ENCODE measurements at regions not wholly inside any gene's neighbourhood (a gene's known extent, or its start where the extent isn't known, plus 50 kb on each side); places are given as distances from the start of the nearest gene placed in this dataset.
"Not testable (repeated sequence)": the region's sequence is repeated elsewhere in the genome, so short reads cannot be mapped to it uniquely, and the experiment has no call there.

DNA sequence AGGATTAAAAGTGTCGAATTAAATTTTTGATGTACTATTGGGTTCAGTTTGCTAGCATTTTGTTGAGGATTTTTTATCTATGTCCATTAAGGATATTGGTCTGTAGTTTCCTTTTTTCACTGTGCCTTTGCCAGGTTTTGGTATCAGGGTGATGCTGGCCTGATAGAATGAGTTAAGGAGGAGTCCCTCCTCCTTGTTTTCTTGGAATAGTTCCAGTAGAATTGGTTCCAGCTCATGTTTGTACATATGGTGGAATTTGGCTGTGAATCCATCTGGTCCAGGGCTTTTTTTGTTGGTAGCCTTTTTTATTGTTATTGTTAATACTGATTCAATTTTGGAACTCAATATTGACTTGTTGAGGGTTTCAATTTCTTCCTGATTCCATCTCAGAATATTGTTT lies 141.8 kb downstream of the SIM1 start:
- no peak for DNase-seq (ENCODE audit: low read depth)

DNA sequence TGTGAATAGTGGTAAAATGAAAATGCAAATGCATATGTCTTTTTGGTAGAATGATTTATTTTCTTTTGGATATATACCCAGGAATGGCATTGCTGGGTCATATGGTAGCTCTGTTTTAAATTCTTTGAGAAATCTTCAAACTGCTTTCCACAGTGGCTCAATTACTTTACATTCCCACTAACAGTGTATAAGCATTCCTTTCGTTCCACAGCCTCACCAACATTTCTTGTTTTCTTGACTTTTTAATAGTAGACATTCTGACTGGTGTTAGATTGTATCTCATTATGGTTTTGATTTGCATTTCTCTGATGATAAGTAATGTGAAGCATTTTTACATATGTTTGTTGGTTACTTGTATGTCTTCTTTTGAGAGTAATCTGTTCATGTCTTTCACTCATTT lies 144.0 kb downstream of the SIM1 start:
- DNase-seq (ENCODE audit: low read depth) = no peak

- no peak for DNase-seq (ENCODE audit: low read depth)
These were observed 147.7 kb downstream of the SIM1 start for GRCh38 chr6:100317031-100317430.

- DNase-seq (ENCODE audit: low read depth) = no peak
These were observed 150.5 kb downstream of the SIM1 start for GRCh38 chr6:100314186-100314585.

DNA sequence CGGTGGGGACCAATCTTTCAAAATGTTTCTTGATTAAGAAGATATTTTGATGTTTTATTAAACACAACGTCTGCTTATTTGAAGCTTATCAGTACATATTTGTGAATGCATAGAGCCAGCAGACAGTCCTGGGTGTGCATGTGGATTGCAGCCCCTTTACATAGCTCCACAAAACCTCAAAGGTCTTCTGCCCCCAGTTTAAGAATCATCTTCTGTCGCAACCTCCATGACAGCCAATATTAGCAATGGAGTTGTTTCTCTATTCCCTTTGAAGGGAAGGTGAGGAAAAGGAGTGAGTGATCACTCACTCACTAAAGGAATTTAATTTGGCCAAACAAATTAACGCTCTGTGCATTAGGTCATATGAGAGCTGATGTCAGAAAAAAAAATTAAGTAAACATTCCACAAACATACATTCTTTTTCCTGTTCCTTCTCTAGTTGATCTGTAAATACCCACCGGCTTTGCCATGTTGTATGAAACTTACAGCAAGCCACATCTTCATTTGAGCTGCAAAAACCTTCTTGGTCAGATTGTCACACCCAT lies 152.9 kb downstream of the SIM1 start:
- DNase-seq (ENCODE audit: low read depth) = no peak

DNA sequence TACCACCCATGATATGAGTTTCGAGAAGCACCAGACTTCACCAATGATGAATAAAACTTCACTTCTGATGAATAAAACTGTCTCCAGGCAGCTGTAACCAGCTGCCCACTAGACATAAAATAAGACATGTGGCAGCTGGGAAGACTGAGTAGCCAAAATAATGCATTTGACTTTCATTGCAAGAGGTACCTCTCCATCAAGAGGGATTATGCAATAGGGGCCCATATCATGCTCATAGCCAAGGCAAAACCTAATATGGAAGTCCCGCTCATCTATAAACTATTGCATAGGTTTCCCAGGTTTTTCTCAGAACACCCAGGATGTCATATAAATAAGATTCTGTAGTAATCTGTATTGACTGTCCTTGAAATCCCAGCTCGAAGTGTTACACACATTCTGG lies 155.5 kb downstream of the SIM1 start:
- DNase-seq (ENCODE audit: low read depth) = no peak

GRCh38 chr6:100307561-100307960 lies 157.2 kb downstream of the SIM1 start:
- DNase-seq (ENCODE audit: low read depth) = no peak

DNA sequence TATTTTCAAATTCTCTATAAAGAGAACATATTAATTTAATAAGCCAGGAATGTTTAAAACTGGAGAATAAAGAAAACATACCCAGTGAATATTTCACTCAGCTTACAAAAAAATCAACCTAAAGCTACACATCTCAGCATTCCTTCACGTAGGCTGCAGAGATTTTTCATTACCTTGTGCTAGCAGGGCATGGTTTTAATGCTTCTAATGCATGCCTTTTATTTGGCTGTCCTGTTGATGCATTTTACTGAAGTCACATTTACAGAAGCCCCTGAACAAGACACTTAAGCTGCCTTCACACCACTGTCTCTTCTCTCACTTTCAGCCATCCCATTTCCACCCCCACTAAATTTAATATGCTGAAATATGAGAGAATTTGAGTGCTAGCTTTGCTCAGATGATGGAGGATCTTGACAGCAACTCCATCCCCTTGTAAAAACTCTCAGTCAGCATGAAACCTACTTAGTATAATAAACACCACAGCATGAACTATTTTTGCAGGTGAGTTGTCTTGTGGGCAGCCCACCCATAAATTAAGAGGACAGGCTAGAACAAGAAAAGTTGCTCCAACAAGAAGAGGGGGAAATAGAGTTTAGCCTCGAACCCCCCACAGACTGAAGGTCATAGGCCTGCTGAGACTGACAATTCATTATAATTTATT lies 159.4 kb downstream of the SIM1 start:
- no peak for DNase-seq (ENCODE audit: low read depth)

DNA sequence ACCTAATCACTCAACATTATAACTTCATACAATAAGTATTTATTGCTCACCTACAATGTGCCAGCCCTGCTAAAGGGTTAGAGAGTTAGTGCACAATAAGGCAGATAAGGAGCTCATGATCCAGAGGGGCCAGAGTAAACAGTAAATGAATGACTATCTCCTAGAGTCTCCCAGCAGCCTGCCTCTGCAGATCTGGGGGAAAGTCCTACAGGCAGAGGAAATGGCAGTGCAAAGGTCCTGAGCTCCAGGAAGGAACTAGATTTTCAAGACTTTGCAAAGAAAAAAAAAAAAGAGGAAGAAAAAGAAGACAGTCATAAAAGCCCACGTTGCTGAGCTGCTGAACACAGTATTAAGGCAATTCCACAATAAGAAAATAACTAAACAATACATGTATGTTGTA lies 160.1 kb downstream of the SIM1 start:
- DNase-seq (ENCODE audit: low read depth) = no peak

- no peak for DNase-seq (ENCODE audit: low read depth)
These were observed 163.0 kb downstream of the SIM1 start for GRCh38 chr6:100301731-100302130.

GRCh38 chr6:100300221-100300736 lies 164.4 kb downstream of the SIM1 start:
- DNase-seq (ENCODE audit: low read depth) = no peak

DNA sequence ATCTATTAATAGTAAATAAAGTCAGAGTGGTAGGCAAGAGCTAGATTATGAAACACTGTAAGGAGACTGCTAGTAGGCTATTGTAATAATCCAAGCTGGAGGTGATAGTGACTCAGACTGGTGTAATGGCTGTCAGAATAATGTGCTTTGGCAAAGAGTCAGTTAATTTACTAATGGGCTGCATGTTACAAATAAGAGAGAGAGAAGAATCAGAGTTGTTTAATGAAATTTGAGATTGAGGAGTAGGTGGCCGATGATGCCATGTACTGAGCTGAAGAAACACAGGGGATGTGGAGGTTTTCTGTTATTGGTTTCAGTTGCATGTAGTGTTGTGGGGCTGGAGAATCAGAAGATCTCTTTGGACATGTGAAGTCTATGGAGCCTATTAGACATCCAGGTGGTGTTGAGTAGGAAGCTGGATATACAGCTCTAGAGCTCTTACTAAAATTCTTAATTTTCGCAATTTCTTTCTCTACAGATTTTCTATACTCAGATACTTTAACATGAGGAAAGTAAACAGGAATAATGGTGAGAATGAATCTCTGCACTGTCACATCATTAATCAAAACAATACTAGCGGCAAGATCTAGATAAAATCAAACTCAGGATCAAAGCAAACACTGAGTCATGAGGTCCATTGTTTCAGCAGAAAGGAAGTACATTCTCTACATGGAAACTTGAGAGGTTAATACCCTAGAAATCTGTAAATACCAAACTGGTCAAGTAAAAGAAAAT lies 167.7 kb downstream of the SIM1 start:
- no peak for DNase-seq (ENCODE audit: low read depth)

DNA sequence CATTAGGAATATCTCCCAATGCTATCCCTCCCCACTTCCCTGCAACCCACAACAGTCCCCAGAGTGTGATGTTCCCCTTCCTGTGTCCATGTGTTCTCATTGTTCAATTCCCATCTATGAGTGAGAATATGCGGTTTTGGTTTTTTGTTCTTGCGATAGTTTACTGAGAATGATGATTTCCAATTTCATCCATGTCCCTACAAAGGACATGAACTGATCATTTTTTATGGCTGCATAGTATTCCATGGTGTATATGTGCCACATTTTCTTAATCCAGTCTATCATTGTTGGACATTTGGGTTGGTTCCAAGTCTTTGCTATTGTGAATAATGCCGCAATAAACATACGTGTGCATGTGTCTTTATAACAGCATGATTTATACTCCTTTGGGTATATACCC lies 169.5 kb downstream of the SIM1 start:
- DNase-seq (ENCODE audit: low read depth) = not testable (repeated sequence)

DNA sequence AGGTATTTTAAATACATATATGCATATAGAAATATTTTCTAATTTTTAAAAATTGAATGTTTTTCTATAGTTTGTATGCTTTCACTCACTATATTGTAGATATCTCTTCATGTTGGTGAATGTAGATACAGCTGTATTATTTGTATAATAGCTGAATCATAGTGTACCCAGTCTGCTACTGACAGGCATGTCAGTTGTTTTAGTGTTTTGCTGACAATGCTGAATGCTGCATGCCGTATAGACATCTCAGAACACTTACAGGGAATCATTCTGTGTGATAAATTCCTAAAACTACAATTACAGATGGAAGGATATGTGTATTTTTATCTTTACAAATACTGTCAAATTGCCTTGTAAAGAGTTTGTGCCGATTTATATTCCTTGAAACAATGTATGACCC lies 175.4 kb downstream of the SIM1 start:
- no peak for DNase-seq (ENCODE audit: low read depth)

DNA sequence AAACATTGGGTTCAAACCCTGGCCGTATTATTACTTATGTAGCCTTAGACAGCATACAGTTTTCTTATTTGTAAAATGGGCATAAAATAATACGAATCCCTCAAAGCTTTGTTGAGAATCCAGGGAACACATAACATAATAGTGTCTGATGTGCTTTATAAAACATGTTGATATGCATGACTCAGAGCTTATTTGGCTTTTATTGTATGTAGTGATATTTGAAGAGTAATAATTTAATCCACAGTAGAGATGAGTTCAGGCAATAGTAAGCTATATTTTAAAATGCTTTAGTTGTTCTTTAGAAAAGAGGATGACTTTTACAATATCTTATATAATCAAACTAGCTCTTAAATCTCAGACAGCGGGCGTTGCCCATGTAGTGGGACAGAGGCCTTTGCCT lies 176.4 kb downstream of the SIM1 start:
- DNase-seq (ENCODE audit: low read depth) = no peak

- DNase-seq (ENCODE audit: low read depth) = no peak
These were observed 181.4 kb downstream of the SIM1 start for GRCh38 chr6:100283285-100283684.

DNA sequence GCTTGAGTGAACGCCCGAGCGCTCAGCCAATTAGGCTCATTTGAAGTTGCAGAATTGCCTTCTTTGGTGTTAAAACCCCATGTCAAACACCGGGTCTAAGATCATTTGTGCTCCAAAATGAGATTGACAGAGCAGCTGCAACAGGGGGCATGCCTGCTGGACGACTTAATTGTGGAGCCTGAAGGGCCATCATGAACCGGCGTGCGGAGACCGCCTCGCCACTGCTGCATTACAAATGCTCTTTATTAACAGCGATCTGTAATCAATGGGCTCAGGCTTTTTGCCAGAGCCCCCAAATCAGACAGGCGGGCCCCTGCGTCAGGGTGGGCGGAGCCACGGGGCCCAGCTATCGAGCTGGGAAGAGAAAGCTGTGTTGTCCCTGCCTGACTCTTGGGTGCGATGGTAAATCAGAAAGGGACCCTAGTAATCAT lies 183.2 kb downstream of the SIM1 start:
- DNase-seq (ENCODE audit: low read depth) = no peak

DNA sequence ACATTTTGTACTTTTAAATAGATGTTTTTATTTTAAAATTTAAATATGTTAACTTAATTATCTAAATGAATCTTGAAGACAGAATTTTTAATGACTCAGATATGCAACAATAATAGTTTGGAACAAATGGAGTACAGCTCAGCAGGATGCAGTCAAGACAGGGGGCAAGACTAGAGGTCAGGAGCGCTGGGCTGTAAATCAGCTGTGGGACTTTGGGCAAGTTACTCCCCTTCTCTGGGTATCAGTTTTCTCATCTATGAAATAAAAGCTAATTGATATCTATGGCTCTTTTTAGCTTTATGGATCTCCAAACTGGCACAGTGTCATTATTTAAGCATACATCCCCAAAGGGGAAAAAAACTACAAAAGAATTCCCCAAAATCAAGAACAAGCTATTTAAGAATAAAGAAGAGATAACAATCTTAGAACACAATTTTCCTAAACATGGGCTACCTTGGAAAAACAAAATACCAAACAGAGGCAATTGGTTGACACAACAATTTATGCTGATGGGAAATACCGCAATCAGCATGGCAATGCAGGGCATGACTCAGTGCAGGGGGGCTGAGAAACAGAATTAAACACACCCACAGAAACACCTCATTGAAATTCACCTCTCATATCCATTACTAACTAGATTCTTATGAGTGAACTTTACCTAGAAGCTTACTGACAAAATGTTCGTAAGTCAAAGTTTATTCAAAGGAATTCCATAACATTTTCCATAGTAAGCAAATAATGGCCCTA lies 188.2 kb downstream of the SIM1 start:
- DNase-seq (ENCODE audit: low read depth) = no peak

- no peak for DNase-seq (ENCODE audit: low read depth)
These were observed 190.6 kb downstream of the SIM1 start for GRCh38 chr6:100274147-100274546.

DNA sequence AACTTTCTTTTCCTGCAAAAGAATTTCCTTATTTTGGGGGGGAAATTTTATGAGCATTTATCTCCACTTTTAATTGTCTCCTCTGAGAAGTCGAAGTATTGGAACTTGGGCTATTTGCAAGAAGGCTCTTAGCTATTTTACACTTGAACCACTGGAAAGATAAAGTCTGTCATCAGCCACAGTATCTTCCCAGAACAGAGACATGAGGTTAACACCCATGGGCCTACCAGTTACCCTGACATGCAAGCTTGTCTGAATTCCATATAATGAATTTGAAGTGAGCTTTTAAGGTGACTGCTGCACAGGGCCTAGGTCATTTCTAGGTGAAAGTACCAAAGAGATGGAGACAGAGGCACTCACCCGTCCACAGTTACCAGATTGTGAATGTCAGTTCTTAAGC lies 193.1 kb downstream of the SIM1 start:
- DNase-seq (ENCODE audit: low read depth) = no peak

DNA sequence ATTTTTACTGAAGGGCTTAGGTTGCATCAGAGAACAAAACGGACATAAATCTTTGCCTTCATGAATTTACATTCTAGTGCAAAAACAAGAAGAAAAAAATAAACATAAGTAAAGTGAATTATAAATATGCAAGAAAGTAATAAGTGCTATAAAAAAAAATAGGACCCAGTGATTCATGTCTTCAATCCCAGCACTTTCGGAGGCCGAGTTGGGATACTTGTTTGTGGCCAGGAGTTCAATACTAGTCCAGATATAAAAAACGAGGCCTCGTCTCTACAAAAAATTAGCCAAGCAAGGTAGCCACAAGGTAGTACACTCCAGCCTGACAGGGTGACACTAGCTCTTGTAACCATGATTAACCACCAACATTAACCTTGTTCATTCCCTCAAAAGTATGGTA lies 193.5 kb downstream of the SIM1 start:
- no peak for DNase-seq (ENCODE audit: low read depth)

- no peak for DNase-seq (ENCODE audit: low read depth)
These were observed 195.5 kb downstream of the SIM1 start for GRCh38 chr6:100269189-100269588.

Data from forelimb muscle (tissue), 1 donor.